GM23338 (cell line): ENCODE measurements at regions not wholly inside any gene's neighbourhood (a gene's known extent, or its start where the extent isn't known, plus 50 kb on each side); places are given as distances from the start of the nearest gene placed in this dataset.

ENCODE experiments used
- ATAC-seq: fragments of 200-7000 bp; cut with Tn5 transposase; 3 replicates; pipeline ENCODE4 v1.9.1; 2020
- DNase-seq: peaks from one replicate; pipeline ENCODE4 v3.0.0-alpha.2; 2015; ENCODE audit warnings: low spot score
- H2AFZ ChIP-seq: fragments of 200-600 bp; sonication (generic); 2 replicates; pipeline ENCODE4 v1.8.0; 2016; ENCODE audit warnings: antibody characterized with exemption, mild to moderate bottlenecking, moderate library complexity
- H3F3A ChIP-seq: fragments of 200-600 bp; sonication (generic); replicated peaks from 2 replicates; pipeline ENCODE4 v1.8.0; 2017; ENCODE audit warnings: antibody characterized with exemption, mixed run types, low read depth
- H3K27ac ChIP-seq: fragments of 200-600 bp; sonication (generic); 2 replicates; pipeline ENCODE4 v1.6.1; 2016; ENCODE audit warnings: low read depth
- H3K27me3 ChIP-seq: fragments of 200-600 bp; sonication (generic); 2 replicates; pipeline ENCODE4 v1.8.0; 2016; ENCODE audit warnings: mild to moderate bottlenecking, mixed run types, moderate library complexity; ENCODE audit not compliant: insufficient read depth
- H3K36me3 ChIP-seq: fragments of 200-600 bp; sonication (generic); 2 replicates; pipeline ENCODE4 v1.8.0; 2016; ENCODE audit warnings: mild to moderate bottlenecking; ENCODE audit not compliant: insufficient read depth
- H3K4me1 ChIP-seq: fragments of 200-600 bp; sonication (generic); 2 replicates; pipeline ENCODE4 v1.8.0; 2016; ENCODE audit warnings: mild to moderate bottlenecking, moderate library complexity; ENCODE audit not compliant: insufficient read depth
- H3K4me2 ChIP-seq: fragments of 200-600 bp; sonication (generic); 2 replicates; pipeline ENCODE4 v1.7.1; 2017; ENCODE audit warnings: mixed run types
- H3K4me3 ChIP-seq: fragments of 200-600 bp; sonication (generic); 2 replicates; pipeline ENCODE4 v1.6.1; 2016; ENCODE audit warnings: mixed run types
- H3K79me2 ChIP-seq: fragments of 200-600 bp; sonication (generic); replicated peaks from 2 replicates; pipeline ENCODE4 v1.8.0; 2017; ENCODE audit warnings: mild to moderate bottlenecking; ENCODE audit not compliant: insufficient read depth
- H3K9me2 ChIP-seq: fragments of 200-600 bp; sonication (generic); 2 replicates; pipeline ENCODE4 v1.8.0; 2017; ENCODE audit not compliant: insufficient read depth
- H4K20me1 ChIP-seq: fragments of 200-600 bp; sonication (generic); replicated peaks from 2 replicates; pipeline ENCODE4 v1.8.0; 2017; ENCODE audit warnings: mild to moderate bottlenecking; ENCODE audit not compliant: insufficient read depth
- H3K27ac Mint-ChIP-seq: 2 replicates; pipeline ENCODE4 v1.8.0; 2020; ENCODE audit warnings: inconsistent platforms, mild to moderate bottlenecking, moderate library complexity, mixed read lengths
- H3K27me3 Mint-ChIP-seq: 3 replicates; pipeline ENCODE4 v1.8.0; 2022; ENCODE audit warnings: low read depth, mild to moderate bottlenecking, moderate library complexity, mixed read lengths, inconsistent platforms; ENCODE audit not compliant: insufficient read depth, poor library complexity
- H3K36me3 Mint-ChIP-seq: 3 replicates; pipeline ENCODE4 v1.8.0; 2021; ENCODE audit warnings: low read depth, mild to moderate bottlenecking, inconsistent platforms, moderate library complexity, mixed read lengths
- H3K4me1 Mint-ChIP-seq: 3 replicates; pipeline ENCODE4 v1.8.0; 2020; ENCODE audit warnings: mild to moderate bottlenecking, inconsistent platforms, mixed read lengths
- H3K4me3 Mint-ChIP-seq: 3 replicates; pipeline ENCODE4 v1.8.0; 2021; ENCODE audit warnings: moderate library complexity, mild to moderate bottlenecking, inconsistent platforms, mixed read lengths
- H3K9me3 Mint-ChIP-seq: 3 replicates; pipeline ENCODE4 v1.8.0; 2020; ENCODE audit warnings: moderate library complexity, mild to moderate bottlenecking, inconsistent platforms, mixed read lengths
- CREB1 ChIP-seq: fragments of 250-450 bp; sonication (Bioruptor Pico); IDR thresholded peaks from 2 replicates; pipeline ENCODE4 v1.5.0; 2020; ENCODE audit warnings: low read depth, mild to moderate bottlenecking, moderate library complexity
- EZH2 ChIP-seq: fragments of 200-600 bp; sonication (generic); IDR thresholded peaks from one replicate; pipeline ENCODE4 v1.8.0; 2017; ENCODE audit warnings: antibody characterized with exemption, mild to moderate bottlenecking, low read depth; ENCODE audit not compliant: unreplicated experiment
- EZH2phosphoT487 ChIP-seq: fragments of 200-600 bp; sonication (generic); IDR thresholded peaks from one replicate; pipeline ENCODE4 v1.8.1; 2018; ENCODE audit warnings: antibody characterized with exemption; ENCODE audit not compliant: unreplicated experiment
- JUNB ChIP-seq: IDR thresholded peaks from one replicate; pipeline ENCODE4 v1.6.1; 2016; ENCODE audit warnings: antibody characterized with exemption; ENCODE audit not compliant: unreplicated experiment
- NANOG ChIP-seq: IDR thresholded peaks from 2 replicates; pipeline ENCODE4 v1.6.1; 2016; ENCODE audit warnings: antibody characterized with exemption, borderline replicate concordance
- POLR2AphosphoS5 ChIP-seq: IDR thresholded peaks from 2 replicates; pipeline ENCODE4 v1.6.1; 2016; ENCODE audit warnings: antibody characterized with exemption, low read depth
- STAT1 ChIP-seq: IDR thresholded peaks from one replicate; pipeline ENCODE4 v1.6.1; 2016; ENCODE audit warnings: antibody characterized with exemption; ENCODE audit not compliant: unreplicated experiment
- ZNF114 ChIP-seq: fragments of 250-450 bp; sonication (Bioruptor Pico); IDR thresholded peaks from 2 replicates; pipeline ENCODE4 v1.5.0; 2020; ENCODE audit warnings: mild to moderate bottlenecking, moderate library complexity
- ZNF331 ChIP-seq: fragments of 250-450 bp; sonication (Bioruptor Pico); IDR thresholded peaks from 2 replicates; pipeline ENCODE4 v1.5.0; 2020; ENCODE audit warnings: low read depth, mild to moderate bottlenecking, moderate library complexity
- TF ChIP-seq, protein P1 (sequence below): IDR thresholded peaks from 2 replicates; pipeline ENCODE4 v1.6.1; 2016; ENCODE audit warnings: antibody characterized with exemption
- TF ChIP-seq, protein P2 (sequence below): fragments of 250-450 bp; sonication (Bioruptor Pico); IDR thresholded peaks from 2 replicates; pipeline ENCODE4 v1.5.0; 2020; ENCODE audit warnings: mild to moderate bottlenecking, moderate library complexity
- TF ChIP-seq, protein P3 (sequence below): IDR thresholded peaks from one replicate; pipeline ENCODE4 v1.6.1; 2018; ENCODE audit warnings: antibody characterized with exemption; ENCODE audit not compliant: unreplicated experiment
- TF ChIP-seq, protein P4 (sequence below), 2 experiments: fragments of 200-600 bp in 1 of 2; sonication (generic) in 1 of 2; conservative IDR thresholded peaks; 2 replicates each; pipeline versions ENCODE4 v1.5.1 to v1.6.1; 2016 to 2017; ENCODE audit warnings: antibody characterized with exemption in 2 of 2, low read depth in 2 of 2, mild to moderate bottlenecking in 2 of 2, moderate library complexity in 1 of 2

DNA sequence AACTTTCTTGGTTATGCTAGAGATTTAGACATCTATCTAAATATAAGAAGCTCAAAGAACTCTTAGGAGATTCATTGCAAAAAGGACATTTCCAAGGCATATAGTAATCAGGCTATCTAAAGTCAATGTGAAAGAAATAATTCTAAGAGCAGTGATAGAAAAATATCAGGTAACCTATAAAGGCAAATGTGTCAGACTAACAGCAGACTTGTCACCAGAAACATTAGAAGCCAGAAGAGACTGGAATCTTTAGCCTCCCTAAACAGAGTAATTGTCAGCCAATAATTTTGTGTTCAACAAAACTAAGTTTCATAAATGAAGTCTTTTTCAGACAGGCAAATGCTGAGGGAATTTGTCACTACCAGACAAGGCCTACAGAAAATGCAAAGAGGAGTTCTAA is 122.0 kb upstream of the SCAF11 start:
- DNase-seq (no peak), ATAC-seq (no peak)
- H3K4me1 Mint-ChIP-seq = peaks cover 6% of the 10 kb centered on the region; the same call in 2 of the 3 replicates

More for the DNA sequence above, 122.0 kb upstream of the SCAF11 start:
- H3K4me3 ChIP-seq = no peak overlapping the region
- no peaks in the 10 kb centered on the region for H4K20me1 ChIP-seq
- no peaks in the 10 kb centered on the region for H3K36me3 ChIP-seq
- 0 out of 2 replicates have a peak, but pooled peaks cover 10% of the 10 kb centered on the region for H3K9me2 ChIP-seq
- no peak overlapping the region for H2AFZ ChIP-seq
- Mint-ChIP-seq H3K9me3 (peaks cover 11% of the 10 kb centered on the region; the same call in 2 of the 3 replicates), H3K27ac (no peak overlapping the region), H3K27me3 (no peaks in the 10 kb centered on the region), H3K4me3 (no peak overlapping the region), H3K36me3 (no peaks in the 10 kb centered on the region)
- no peaks in the 10 kb centered on the region for H3K79me2 ChIP-seq
- no peak overlapping the region for H3K27ac ChIP-seq
- H3F3A ChIP-seq = no peaks in the 10 kb centered on the region
- TF ChIP-seq EZH2phosphoT487 (no peak), STAT1 (no peak), ZNF331 (CRISPR knock-in tag) (no peak), CREB1 (no peak), ZNF114 (CRISPR knock-in tag) (no peak), JUNB (no peak), EZH2 (no peak), NANOG (no peak), POLR2AphosphoS5 (no peak)
- TF ChIP-seq, protein P1, sequence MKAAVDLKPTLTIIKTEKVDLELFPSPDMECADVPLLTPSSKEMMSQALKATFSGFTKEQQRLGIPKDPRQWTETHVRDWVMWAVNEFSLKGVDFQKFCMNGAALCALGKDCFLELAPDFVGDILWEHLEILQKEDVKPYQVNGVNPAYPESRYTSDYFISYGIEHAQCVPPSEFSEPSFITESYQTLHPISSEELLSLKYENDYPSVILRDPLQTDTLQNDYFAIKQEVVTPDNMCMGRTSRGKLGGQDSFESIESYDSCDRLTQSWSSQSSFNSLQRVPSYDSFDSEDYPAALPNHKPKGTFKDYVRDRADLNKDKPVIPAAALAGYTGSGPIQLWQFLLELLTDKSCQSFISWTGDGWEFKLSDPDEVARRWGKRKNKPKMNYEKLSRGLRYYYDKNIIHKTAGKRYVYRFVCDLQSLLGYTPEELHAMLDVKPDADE = no peak
- TF ChIP-seq, protein P2, sequence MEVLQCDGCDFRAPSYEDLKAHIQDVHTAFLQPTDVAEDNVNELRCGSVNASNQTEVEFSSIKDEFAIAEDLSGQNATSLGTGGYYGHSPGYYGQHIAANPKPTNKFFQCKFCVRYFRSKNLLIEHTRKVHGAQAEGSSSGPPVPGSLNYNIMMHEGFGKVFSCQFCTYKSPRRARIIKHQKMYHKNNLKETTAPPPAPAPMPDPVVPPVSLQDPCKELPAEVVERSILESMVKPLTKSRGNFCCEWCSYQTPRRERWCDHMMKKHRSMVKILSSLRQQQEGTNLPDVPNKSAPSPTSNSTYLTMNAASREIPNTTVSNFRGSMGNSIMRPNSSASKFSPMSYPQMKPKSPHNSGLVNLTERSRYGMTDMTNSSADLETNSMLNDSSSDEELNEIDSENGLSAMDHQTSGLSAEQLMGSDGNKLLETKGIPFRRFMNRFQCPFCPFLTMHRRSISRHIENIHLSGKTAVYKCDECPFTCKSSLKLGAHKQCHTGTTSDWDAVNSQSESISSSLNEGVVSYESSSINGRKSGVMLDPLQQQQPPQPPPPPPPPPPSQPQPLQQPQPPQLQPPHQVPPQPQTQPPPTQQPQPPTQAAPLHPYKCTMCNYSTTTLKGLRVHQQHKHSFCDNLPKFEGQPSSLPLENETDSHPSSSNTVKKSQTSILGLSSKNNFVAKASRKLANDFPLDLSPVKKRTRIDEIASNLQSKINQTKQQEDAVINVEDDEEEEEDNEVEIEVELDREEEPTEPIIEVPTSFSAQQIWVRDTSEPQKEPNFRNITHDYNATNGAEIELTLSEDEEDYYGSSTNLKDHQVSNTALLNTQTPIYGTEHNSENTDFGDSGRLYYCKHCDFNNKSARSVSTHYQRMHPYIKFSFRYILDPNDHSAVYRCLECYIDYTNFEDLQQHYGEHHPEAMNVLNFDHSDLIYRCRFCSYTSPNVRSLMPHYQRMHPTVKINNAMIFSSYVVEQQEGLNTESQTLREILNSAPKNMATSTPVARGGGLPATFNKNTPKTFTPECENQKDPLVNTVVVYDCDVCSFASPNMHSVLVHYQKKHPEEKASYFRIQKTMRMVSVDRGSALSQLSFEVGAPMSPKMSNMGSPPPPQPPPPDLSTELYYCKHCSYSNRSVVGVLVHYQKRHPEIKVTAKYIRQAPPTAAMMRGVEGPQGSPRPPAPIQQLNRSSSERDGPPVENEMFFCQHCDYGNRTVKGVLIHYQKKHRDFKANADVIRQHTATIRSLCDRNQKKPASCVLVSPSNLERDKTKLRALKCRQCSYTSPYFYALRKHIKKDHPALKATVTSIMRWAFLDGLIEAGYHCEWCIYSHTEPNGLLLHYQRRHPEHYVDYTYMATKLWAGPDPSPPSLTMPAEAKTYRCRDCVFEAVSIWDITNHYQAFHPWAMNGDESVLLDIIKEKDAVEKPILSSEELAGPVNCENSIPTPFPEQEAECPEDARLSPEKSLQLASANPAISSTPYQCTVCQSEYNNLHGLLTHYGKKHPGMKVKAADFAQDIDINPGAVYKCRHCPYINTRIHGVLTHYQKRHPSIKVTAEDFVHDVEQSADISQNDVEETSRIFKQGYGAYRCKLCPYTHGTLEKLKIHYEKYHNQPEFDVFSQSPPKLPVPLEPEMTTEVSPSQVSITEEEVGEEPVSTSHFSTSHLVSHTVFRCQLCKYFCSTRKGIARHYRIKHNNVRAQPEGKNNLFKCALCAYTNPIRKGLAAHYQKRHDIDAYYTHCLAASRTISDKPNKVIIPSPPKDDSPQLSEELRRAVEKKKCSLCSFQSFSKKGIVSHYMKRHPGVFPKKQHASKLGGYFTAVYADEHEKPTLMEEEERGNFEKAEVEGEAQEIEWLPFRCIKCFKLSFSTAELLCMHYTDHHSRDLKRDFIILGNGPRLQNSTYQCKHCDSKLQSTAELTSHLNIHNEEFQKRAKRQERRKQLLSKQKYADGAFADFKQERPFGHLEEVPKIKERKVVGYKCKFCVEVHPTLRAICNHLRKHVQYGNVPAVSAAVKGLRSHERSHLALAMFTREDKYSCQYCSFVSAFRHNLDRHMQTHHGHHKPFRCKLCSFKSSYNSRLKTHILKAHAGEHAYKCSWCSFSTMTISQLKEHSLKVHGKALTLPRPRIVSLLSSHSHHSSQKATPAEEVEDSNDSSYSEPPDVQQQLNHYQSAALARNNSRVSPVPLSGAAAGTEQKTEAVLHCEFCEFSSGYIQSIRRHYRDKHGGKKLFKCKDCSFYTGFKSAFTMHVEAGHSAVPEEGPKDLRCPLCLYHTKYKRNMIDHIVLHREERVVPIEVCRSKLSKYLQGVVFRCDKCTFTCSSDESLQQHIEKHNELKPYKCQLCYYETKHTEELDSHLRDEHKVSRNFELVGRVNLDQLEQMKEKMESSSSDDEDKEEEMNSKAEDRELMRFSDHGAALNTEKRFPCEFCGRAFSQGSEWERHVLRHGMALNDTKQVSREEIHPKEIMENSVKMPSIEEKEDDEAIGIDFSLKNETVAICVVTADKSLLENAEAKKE = no peak
- TF ChIP-seq, protein P3, sequence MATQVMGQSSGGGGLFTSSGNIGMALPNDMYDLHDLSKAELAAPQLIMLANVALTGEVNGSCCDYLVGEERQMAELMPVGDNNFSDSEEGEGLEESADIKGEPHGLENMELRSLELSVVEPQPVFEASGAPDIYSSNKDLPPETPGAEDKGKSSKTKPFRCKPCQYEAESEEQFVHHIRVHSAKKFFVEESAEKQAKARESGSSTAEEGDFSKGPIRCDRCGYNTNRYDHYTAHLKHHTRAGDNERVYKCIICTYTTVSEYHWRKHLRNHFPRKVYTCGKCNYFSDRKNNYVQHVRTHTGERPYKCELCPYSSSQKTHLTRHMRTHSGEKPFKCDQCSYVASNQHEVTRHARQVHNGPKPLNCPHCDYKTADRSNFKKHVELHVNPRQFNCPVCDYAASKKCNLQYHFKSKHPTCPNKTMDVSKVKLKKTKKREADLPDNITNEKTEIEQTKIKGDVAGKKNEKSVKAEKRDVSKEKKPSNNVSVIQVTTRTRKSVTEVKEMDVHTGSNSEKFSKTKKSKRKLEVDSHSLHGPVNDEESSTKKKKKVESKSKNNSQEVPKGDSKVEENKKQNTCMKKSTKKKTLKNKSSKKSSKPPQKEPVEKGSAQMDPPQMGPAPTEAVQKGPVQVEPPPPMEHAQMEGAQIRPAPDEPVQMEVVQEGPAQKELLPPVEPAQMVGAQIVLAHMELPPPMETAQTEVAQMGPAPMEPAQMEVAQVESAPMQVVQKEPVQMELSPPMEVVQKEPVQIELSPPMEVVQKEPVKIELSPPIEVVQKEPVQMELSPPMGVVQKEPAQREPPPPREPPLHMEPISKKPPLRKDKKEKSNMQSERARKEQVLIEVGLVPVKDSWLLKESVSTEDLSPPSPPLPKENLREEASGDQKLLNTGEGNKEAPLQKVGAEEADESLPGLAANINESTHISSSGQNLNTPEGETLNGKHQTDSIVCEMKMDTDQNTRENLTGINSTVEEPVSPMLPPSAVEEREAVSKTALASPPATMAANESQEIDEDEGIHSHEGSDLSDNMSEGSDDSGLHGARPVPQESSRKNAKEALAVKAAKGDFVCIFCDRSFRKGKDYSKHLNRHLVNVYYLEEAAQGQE = no peak
- TF ChIP-seq, protein P4, sequence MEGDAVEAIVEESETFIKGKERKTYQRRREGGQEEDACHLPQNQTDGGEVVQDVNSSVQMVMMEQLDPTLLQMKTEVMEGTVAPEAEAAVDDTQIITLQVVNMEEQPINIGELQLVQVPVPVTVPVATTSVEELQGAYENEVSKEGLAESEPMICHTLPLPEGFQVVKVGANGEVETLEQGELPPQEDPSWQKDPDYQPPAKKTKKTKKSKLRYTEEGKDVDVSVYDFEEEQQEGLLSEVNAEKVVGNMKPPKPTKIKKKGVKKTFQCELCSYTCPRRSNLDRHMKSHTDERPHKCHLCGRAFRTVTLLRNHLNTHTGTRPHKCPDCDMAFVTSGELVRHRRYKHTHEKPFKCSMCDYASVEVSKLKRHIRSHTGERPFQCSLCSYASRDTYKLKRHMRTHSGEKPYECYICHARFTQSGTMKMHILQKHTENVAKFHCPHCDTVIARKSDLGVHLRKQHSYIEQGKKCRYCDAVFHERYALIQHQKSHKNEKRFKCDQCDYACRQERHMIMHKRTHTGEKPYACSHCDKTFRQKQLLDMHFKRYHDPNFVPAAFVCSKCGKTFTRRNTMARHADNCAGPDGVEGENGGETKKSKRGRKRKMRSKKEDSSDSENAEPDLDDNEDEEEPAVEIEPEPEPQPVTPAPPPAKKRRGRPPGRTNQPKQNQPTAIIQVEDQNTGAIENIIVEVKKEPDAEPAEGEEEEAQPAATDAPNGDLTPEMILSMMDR (conservative IDR thresholded peaks at IDR 0.05; ENCODE audit: low read depth in 2 of 2) = no peak
- no peaks in the 10 kb centered on the region for H3K4me1 ChIP-seq
- no peak overlapping the region for H3K4me2 ChIP-seq
- no peaks in the 10 kb centered on the region for H3K27me3 ChIP-seq
